ENCODE measurements at regions not wholly inside any gene's neighbourhood (a gene's known extent, or its start where the extent isn't known, plus 50 kb on each side); places are given as distances from the start of the nearest gene placed in this dataset.
A peak's percentile ranks its signal among the peaks of the same experiment; 100 is the strongest.

DNA sequence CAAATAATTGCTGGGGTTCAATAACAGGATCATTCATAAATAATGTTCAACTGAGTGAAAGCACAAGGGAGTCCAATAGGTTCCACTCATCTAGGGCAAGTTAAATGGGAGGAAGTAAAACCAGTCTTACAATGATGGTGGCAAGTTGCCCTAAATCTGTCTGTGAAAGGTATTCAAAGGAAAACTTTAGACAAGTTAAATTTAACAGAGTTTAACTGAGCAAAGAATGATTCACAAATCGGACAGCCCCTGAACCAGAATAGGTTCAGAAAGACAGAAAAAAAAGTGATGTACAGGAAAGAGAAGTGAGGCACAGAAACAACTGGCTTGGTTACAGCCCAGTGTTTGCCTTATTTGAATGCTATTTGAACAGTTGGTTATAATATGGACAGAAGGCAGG lies 183.5 kb upstream of the ADGRL4 start:
- TF ChIP-seq, protein P1, sequence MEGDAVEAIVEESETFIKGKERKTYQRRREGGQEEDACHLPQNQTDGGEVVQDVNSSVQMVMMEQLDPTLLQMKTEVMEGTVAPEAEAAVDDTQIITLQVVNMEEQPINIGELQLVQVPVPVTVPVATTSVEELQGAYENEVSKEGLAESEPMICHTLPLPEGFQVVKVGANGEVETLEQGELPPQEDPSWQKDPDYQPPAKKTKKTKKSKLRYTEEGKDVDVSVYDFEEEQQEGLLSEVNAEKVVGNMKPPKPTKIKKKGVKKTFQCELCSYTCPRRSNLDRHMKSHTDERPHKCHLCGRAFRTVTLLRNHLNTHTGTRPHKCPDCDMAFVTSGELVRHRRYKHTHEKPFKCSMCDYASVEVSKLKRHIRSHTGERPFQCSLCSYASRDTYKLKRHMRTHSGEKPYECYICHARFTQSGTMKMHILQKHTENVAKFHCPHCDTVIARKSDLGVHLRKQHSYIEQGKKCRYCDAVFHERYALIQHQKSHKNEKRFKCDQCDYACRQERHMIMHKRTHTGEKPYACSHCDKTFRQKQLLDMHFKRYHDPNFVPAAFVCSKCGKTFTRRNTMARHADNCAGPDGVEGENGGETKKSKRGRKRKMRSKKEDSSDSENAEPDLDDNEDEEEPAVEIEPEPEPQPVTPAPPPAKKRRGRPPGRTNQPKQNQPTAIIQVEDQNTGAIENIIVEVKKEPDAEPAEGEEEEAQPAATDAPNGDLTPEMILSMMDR (IDR thresholded peaks at IDR 0.05): no peak
- Mint-ChIP-seq H3K4me1 (ENCODE audit: unreplicated experiment) (peaks cover 52% of the 10 kb centered on the region), H3K27me3 (ENCODE audit: unreplicated experiment) (no peaks in the 10 kb centered on the region), H3K4me3 (ENCODE audit: unreplicated experiment) (no peak overlapping the region), H3K27ac (ENCODE audit: unreplicated experiment) (peak overlapping the region; percentile 4), H3K9me3 (ENCODE audit: unreplicated experiment) (peaks cover 7% of the 10 kb centered on the region), H3K36me3 (ENCODE audit: unreplicated experiment) (peaks cover 3% of the 10 kb centered on the region)
- no peak for DNase-seq (ENCODE audit: extremely low spot score, unreplicated experiment)

DNA sequence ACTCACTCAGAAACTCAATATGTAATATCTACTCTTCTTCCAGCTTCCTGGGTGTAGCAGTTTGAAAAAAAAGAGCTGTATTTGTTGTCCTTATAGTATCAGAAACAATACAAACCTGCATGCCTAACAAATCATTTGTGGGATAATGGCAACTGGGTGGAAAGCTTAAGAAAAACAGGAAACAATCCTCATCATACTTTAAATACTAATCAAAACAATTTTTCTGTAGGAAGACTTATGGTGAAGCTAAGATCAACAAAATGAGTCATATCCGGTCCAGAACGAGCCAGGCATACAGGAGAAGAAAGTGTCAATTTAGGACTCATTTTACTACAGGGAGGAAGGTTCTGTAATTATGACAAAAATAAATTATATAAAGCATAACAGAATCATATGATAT lies 181.8 kb upstream of the ADGRL4 start:
- H3K4me1 Mint-ChIP-seq (ENCODE audit: unreplicated experiment): peaks cover 47% of the 10 kb centered on the region
- DNase-seq (ENCODE audit: extremely low spot score, unreplicated experiment): no peak
- peaks cover 3% of the 10 kb centered on the region for H3K36me3 Mint-ChIP-seq (ENCODE audit: unreplicated experiment)
- TF ChIP-seq, protein P1 (IDR thresholded peaks at IDR 0.05): no peak
- H3K27me3 Mint-ChIP-seq (ENCODE audit: unreplicated experiment): no peaks in the 10 kb centered on the region
- H3K4me3 Mint-ChIP-seq (ENCODE audit: unreplicated experiment): peak overlapping the region; percentile 31
- peak overlapping the region; percentile 76 for H3K27ac Mint-ChIP-seq (ENCODE audit: unreplicated experiment)
- H3K9me3 Mint-ChIP-seq (ENCODE audit: unreplicated experiment): peaks cover 4% of the 10 kb centered on the region

DNA sequence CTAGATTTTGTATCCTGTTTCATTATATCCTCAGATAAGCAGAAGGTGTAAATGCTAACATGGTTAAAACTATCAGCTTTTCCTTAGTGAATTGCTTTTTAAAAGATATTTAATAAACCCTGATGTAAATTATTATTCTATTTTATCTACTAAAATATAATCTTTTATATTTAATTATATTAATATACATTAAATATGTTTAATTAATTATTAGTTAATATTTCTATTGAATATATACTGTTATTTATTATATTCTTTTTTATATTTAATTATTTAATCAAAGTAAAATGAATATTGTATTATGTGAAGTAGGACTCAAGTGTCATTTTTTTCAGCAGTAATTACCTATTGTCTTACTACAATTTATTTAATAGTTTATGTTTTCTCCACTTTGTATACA lies 179.7 kb upstream of the ADGRL4 start:
- H3K27ac Mint-ChIP-seq (ENCODE audit: unreplicated experiment): no peak overlapping the region
- no peaks in the 10 kb centered on the region for H3K27me3 Mint-ChIP-seq (ENCODE audit: unreplicated experiment)
- peaks cover 4% of the 10 kb centered on the region for H3K9me3 Mint-ChIP-seq (ENCODE audit: unreplicated experiment)
- TF ChIP-seq, protein P1 (IDR thresholded peaks at IDR 0.05): no peak
- DNase-seq (ENCODE audit: extremely low spot score, unreplicated experiment): no peak
- H3K4me1 Mint-ChIP-seq (ENCODE audit: unreplicated experiment): peaks cover 36% of the 10 kb centered on the region
- peaks cover 3% of the 10 kb centered on the region for H3K36me3 Mint-ChIP-seq (ENCODE audit: unreplicated experiment)
- no peak overlapping the region for H3K4me3 Mint-ChIP-seq (ENCODE audit: unreplicated experiment)

DNA sequence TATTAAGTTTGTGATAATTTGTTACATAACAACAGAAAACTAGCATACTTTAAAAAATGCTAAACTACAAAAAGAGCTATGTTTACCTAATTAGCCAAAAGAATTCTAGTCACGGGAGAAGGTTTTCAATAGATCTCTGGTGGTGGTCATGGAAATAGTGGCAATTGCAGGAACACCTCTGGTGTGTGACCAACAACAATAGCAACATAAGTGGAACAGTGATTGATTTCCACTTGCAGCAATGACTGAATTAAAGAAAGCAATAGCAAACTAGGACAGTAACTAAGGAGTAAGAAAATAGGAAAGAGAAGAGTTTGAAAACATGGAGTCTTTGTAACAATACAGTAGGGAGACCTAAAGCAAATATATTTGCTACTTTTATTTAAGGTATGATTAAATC lies 171.3 kb upstream of the ADGRL4 start:
- DNase-seq (ENCODE audit: extremely low spot score, unreplicated experiment): no peak
- TF ChIP-seq, protein P1 (IDR thresholded peaks at IDR 0.05): no peak
- peaks cover 5% of the 10 kb centered on the region for H3K36me3 Mint-ChIP-seq (ENCODE audit: unreplicated experiment)
- H3K9me3 Mint-ChIP-seq (ENCODE audit: unreplicated experiment): peaks cover 18% of the 10 kb centered on the region
- H3K4me3 Mint-ChIP-seq (ENCODE audit: unreplicated experiment): no peak overlapping the region
- no peaks in the 10 kb centered on the region for H3K27me3 Mint-ChIP-seq (ENCODE audit: unreplicated experiment)
- no peak overlapping the region for H3K27ac Mint-ChIP-seq (ENCODE audit: unreplicated experiment)
- no peaks in the 10 kb centered on the region for H3K4me1 Mint-ChIP-seq (ENCODE audit: unreplicated experiment)

DNA sequence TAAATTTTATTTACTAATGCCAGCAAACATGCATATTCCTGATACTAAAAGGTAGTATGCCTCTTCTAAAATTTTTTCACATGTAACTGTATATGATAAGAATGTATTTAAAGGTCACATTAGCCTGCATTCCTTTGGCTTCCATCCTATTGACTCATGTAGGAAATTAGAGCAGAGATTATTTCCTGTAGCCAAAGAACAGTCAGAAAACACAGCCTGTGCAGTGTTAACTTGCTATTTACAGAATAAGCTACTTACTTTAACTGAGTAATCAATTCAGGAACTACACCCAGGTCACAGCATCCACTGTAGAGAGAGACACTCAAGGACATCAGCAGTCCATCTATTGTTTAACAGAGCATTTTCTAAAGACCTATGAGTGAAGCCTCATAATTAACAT lies 154.5 kb upstream of the ADGRL4 start:
- Mint-ChIP-seq H3K27me3 (ENCODE audit: unreplicated experiment) (no peaks in the 10 kb centered on the region), H3K4me1 (ENCODE audit: unreplicated experiment) (peaks cover 19% of the 10 kb centered on the region), H3K36me3 (ENCODE audit: unreplicated experiment) (peaks cover 6% of the 10 kb centered on the region), H3K4me3 (ENCODE audit: unreplicated experiment) (no peak overlapping the region), H3K27ac (ENCODE audit: unreplicated experiment) (no peak overlapping the region), H3K9me3 (ENCODE audit: unreplicated experiment) (peaks cover 16% of the 10 kb centered on the region)
- no peak for DNase-seq (ENCODE audit: extremely low spot score, unreplicated experiment)
- TF ChIP-seq, protein P1 (IDR thresholded peaks at IDR 0.05): no peak
